B cell (primary cell): ENCODE measurements at regions not wholly inside any gene's neighbourhood (a gene's known extent, or its start where the extent isn't known, plus 50 kb on each side); places are given as distances from the start of the nearest gene placed in this dataset.

Source experiments
- EZH2 ChIP-seq: IDR thresholded peaks from 2 replicates; pipeline ENCODE4 v1.6.1; 2012; ENCODE audit warnings: borderline replicate concordance, low read depth, mild to moderate bottlenecking, moderate library complexity, low read length; ENCODE audit not compliant: insufficient read depth, poor library complexity, severe bottlenecking
- TF ChIP-seq, protein P1 (sequence below): fragments of 200-600 bp; IDR thresholded peaks from one replicate; pipeline ENCODE4 v1.8.0; 2022; ENCODE audit warnings: antibody characterized with exemption, mild to moderate bottlenecking

DNA sequence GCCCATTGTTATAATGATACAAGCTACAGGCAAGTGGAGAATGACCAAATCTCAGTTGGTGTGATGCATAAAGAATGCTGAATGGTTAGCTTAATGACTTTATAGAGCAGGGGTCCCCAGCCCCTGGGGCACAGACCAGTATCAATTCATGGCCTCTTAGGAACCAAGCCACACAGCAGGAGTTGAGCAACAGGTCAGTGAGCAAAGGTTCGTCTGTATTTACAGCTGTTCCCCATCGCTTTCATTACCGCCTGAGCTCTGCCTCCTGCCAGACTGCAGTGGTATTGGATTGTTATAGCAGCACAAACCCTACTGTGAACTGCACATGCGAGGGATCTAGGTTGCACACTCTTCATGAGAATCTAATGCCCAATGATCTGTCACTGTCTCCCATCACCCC, 114.0 kb upstream of the ZFHX3 start:
- TF ChIP-seq, protein P1, sequence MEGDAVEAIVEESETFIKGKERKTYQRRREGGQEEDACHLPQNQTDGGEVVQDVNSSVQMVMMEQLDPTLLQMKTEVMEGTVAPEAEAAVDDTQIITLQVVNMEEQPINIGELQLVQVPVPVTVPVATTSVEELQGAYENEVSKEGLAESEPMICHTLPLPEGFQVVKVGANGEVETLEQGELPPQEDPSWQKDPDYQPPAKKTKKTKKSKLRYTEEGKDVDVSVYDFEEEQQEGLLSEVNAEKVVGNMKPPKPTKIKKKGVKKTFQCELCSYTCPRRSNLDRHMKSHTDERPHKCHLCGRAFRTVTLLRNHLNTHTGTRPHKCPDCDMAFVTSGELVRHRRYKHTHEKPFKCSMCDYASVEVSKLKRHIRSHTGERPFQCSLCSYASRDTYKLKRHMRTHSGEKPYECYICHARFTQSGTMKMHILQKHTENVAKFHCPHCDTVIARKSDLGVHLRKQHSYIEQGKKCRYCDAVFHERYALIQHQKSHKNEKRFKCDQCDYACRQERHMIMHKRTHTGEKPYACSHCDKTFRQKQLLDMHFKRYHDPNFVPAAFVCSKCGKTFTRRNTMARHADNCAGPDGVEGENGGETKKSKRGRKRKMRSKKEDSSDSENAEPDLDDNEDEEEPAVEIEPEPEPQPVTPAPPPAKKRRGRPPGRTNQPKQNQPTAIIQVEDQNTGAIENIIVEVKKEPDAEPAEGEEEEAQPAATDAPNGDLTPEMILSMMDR, result no peak
- TF ChIP-seq EZH2, result no peak
